Activated CD4-positive, alpha-beta T cell treated with anti-CD3 and anti-CD28 coated beads for 4 hours (primary cell): ENCODE measurements at regions not wholly inside any gene's neighbourhood (a gene's known extent, or its start where the extent isn't known, plus 50 kb on each side); places are given as distances from the start of the nearest gene placed in this dataset.

Source experiments
- DNase-seq, 2 donors: peaks; one replicate each; pipeline ENCODE4 v3.0.0-alpha.2; 2020

- no peak for DNase-seq
Measured at GRCh38 chr6:4615231-4615630, 161.0 kb upstream of the CDYL start.

DNA sequence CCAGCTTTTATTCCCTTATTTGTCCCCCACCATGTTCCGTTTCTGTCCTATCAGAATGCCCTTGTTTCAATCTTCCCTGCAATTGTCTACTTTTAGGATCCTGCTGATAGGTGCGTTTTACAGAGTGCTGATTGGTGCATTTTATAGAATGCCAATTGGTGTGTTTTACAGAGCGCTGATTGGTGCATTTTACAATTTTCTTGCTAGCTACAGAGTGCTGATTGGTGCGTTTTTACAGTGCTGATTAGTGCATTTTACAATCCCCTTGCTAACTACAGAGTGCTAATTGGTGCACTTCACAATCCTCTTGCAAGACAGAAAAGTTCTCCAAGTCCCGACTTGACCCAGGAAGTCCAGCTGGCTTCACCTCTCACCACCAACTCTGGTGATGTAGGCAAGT, 161.6 kb upstream of the CDYL start:
- no peak for DNase-seq

- DNase-seq = no peak
Measured at GRCh38 chr6:4613795-4614194, 162.4 kb upstream of the CDYL start.

GRCh38 chr6:4613381-4613780, 162.8 kb upstream of the CDYL start:
- no peak for DNase-seq

GRCh38 chr6:4612636-4613171, 163.5 kb upstream of the CDYL start:
- no peak for DNase-seq

- no peak for DNase-seq
Measured at GRCh38 chr6:4611429-4612129, 164.6 kb upstream of the CDYL start.

DNA sequence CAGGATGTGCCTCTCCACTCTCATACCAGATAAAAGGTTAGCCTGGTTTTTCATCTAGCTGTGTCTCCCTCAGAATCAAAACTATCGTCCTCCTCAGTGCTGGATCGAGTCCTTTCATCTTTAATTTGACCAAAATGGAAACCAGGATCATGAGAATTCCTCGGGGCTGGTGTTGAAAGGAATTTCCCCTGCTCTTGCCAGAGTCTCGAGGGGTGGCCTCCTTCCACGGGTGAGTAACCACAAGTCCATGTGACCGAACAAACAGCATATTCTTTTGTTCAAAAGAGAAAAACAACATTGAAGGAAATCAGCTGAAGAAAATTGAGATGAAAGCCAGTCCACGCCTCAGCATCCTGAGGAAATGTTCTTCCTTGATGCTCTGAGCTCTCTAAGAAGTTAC, 165.9 kb upstream of the CDYL start:
- DNase-seq = no peak

GRCh38 chr6:4608361-4609115, 167.7 kb upstream of the CDYL start:
- DNase-seq = no peak

GRCh38 chr6:4607793-4608192, 168.4 kb upstream of the CDYL start:
- DNase-seq = no peak

GRCh38 chr6:4606821-4607704, 169.1 kb upstream of the CDYL start:
- DNase-seq = no peak

- DNase-seq = no peak
Measured at GRCh38 chr6:4606016-4606415, 170.2 kb upstream of the CDYL start.

DNA sequence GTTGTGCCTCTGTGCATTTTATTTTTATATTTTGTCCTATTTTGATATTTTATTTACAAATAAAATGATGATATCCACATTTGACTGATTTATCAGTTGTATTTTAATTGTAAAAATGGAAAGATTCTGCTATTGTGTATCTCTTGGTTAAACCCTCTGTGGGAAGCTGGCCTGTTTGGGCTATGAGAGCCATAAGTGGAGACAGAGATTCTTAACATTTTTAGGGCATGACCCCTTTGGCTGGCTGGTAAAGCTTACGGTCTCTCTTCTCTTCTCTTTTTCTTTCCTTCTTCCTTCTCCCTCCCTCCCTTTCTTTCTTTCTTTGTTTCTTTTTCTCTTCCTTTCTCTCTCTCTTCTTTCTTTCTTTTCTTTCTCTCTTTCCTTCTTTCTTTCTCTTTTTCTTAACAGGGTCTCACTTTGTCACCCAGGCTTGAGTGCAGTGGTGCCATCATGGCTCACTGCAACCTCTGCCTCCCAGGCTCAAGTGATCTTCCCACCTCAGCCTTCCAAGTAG, 172.3 kb upstream of the CDYL start:
- no peak for DNase-seq

DNA sequence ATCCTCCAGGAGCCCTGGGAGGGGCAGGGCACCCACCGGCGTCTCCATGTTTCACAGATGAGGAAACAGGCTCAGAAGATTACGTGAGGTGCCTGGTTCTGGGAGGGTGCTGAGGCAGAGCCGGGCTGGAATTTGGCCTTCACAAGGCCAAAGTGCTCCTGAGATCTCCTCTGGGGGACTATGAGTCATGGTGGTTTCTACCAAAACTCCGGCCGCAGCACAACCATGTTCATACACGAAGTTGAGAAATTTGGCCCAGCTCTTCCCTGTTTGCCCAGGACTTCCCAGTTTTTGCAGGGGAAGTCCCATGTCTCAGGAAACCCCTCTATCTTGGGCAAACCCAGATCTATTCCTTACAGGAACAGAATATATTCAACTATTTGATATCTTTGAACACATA, 172.9 kb upstream of the CDYL start:
- DNase-seq = no peak

GRCh38 chr6:4599924-4600323, 176.3 kb upstream of the CDYL start:
- no peak for DNase-seq

GRCh38 chr6:4598384-4598995, 177.7 kb upstream of the CDYL start:
- no peak for DNase-seq

- DNase-seq = no peak
Measured at GRCh38 chr6:4593951-4594350, 182.3 kb upstream of the CDYL start.

DNA sequence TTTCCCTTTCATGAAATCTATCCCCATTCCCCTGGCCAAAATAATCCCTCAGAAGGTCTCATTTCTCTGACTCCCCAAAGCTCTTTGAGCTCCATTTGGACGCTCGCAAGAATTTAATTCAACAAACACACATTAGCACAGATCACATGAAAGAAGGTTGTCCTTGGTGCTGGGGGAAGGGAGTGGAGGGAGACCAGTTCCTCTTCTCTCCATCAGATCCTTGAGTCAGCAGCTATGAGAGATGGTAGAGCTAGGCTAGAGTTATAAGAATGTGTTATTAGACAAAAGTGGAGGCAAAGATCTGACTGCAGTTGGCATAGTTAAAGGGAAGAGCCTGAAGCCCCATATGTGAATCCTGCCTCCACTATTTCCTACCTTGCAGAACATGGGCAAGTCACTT, 184.2 kb upstream of the CDYL start:
- DNase-seq = no peak

GRCh38 chr6:4591218-4591617, 185.0 kb upstream of the CDYL start:
- no peak for DNase-seq

DNA sequence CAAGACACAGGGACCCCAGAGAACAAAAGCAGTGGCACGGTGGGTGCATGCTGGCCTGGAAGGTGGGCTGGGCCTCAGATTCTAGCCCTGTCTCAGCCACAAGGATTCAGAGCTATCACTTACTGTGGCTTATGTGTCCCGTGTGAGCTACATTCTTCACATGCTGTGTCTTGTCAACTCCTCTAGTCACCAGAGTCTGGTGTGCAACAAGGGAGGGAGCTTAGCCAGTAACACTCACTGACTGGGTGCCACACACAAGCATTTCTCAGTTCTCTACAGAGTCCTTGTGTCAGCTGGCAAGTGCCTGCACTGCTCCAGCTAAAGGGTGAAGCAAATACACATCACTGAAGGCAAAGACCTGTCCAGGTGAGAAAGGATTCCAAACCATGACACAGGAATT, 186.9 kb upstream of the CDYL start:
- no peak for DNase-seq

GRCh38 chr6:4588581-4588980, 187.6 kb upstream of the CDYL start:
- no peak for DNase-seq

GRCh38 chr6:4588163-4588562, 188.0 kb upstream of the CDYL start:
- DNase-seq = no peak

- no peak for DNase-seq
Measured at GRCh38 chr6:4587171-4587570, 189.0 kb upstream of the CDYL start.

- DNase-seq = no peak
Measured at GRCh38 chr6:4586469-4586859, 189.7 kb upstream of the CDYL start.
